GM08714 (cell line): ENCODE measurements at regions not wholly inside any gene's neighbourhood (a gene's known extent, or its start where the extent isn't known, plus 50 kb on each side); places are given as distances from the start of the nearest gene placed in this dataset.

Experiments
- H3K4me3 ChIP-seq: fragments of 200-500 bp; sonication (Bioruptor generic); 2 replicates; pipeline ENCODE4 v1.5.1; 2014; ENCODE audit warnings: mild to moderate bottlenecking, low read length, inconsistent platforms
- ZNF274 ChIP-seq: IDR thresholded peaks from 2 replicates; pipeline ENCODE4 v1.6.1; 2012; ENCODE audit warnings: mild to moderate bottlenecking, low read depth, low read length

DNA sequence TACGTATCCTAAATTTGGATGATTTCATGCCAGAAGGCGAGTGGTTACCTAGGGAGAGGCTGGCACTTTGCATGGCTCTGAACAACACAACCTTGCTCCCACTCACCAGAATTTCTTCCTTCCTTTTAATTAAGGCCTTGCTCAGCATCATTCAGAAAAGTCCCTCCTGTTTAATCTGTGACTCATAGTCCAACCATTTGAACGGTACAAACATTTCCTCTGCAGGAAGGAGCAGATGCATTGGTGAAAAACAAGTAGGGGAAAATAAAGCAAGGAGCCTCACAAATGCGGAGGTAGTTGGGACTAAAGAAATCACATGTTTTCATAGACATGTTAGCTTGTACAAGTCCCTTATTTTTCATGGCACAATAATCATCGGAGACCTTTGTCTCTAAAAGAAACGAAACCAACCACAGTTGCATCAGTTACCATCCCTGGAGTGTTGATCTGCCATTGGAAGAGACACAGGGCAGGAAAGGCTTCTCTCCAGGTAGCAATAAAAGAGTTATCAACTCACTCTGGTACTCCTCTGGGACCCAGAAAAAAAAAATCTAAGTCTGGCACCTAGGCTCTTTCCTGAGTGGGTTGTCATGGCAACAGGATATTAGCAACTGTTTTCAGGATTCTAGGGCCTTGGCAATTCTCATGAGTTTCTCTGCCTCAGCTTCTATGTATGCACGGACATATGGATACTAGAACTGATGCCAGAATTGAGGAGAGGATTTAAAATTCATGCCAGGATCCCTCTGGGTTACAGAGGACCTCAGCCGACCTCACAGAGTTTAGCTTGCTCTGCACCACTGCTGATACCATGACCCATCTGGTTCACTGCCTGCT lies 255.4 kb upstream of the ARPP21 start:
- no peak overlapping the region for H3K4me3 ChIP-seq
- TF ChIP-seq ZNF274, result no peak

DNA sequence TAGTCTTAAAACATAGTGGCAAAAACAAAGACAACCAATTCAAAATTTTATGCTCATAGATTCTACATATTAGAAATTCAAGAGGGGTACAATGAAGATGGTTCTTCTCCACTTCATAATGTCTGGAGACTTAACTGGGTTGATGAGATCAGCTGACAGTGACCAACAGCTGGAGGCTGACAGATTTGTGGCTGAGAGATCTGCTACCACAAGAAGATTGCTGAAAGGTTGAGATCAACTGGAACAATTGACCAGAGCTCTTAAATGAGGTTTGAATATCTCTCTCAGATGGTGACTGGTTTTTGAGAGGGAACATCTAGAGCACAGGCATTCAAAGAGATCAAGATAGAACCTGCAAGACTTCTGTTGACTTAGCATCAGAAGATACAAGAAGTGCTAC lies 254.1 kb upstream of the ARPP21 start:
- no peak for TF ChIP-seq ZNF274
- no peak overlapping the region for H3K4me3 ChIP-seq

DNA sequence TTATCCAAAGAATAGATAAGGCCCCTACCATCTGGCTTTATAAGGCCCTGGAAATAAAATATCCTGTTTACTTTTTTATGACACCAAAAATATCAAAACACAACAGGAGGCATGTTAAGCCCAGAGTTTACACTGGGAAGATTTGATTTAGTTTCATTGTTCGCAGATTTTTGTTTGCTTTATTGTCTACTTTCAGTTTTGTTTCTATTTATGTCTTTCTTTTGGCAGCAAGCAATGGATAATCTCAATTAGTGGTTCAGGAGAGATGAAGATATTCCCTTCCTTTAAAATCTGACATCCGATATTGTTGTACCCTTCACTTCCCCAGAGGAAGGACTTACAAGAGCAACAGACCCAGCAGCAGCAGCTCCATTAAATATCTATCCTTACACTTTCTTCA lies 249.4 kb upstream of the ARPP21 start:
- H3K4me3 ChIP-seq, result no peak overlapping the region

DNA sequence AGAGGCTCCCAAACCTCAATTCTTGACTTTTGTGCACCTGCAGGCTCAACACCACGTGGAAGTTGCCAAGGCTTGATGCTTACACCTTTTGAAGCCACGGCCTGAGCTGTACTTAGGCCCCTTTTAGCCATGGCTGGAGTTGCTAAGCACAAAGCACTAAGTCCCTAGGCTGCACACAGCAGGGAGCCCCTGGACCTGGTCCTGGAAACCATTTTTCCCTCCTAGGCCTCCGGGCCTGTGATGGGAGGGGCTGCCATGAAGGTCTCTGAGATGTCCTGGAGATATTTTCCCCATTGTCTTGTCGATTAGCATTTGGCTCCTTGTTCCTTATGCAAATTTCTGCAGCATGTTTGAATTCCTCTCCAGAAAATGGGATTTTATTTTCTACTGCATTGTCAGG lies 247.1 kb upstream of the ARPP21 start:
- no peak for TF ChIP-seq ZNF274
- H3K4me3 ChIP-seq, result no peak overlapping the region

More for the DNA sequence above, 249.4 kb upstream of the ARPP21 start:
- TF ChIP-seq ZNF274, result no peak

DNA sequence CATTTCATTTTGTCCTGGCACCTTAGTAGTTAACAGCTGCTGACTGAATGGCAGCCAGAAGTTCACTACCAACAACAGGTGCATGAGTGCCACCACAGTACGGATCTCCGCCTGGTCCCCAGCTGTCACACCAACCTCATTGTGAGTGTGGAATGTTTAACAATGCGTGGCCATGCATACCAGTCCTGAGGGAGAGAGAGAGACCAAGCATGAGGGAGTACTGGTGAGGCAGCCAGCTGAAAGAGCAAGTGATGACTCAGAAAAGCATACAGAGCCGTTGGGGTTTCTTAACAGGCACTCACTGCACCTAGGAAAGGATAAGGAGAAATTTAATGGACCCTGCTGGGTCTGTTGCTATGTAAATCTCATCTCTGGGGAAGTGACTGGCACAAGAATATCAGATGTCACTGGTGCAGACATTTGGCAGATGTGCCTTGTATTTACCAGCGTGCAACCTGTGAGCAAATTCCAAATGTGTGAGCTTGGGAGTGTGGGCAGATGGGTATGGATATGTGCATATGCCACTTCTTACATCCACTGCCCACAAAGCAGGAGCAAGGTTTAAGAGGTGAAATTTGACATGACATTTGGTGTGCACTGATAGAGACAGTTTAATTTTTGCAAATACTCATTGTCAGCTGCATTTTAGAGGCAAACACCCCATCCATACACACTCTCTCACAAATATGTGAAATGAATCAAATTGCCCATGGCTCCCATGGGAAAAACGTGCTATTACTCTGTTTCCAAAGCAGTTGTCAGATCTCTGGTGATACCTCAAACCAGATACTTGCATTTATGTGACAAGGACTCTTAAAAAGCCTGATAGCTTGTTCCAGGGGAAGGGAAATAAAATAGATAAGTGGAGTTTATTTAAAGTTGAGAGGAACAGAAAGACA lies 245.2 kb upstream of the ARPP21 start:
- TF ChIP-seq ZNF274, result no peak
- H3K4me3 ChIP-seq, result no peak overlapping the region

DNA sequence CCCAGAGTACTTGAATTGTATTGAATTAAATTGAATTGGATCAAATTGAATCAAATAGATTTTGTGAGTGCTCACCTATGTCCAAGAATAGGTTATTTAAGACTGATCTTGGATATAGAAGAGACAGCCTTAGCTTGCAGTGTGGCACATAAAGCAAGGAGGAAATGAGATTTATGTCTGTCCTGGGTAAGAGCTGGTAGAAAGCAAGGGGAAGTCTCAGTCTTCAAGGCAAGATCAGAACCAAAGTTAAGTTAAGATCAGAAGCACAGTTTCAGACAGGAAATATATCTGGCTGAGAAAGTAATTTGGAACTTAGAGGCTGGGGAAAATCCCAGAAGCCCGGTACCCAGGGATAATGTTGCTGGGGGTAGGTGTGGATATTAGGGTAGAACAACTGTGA lies 244.4 kb upstream of the ARPP21 start:
- TF ChIP-seq ZNF274, result no peak

DNA sequence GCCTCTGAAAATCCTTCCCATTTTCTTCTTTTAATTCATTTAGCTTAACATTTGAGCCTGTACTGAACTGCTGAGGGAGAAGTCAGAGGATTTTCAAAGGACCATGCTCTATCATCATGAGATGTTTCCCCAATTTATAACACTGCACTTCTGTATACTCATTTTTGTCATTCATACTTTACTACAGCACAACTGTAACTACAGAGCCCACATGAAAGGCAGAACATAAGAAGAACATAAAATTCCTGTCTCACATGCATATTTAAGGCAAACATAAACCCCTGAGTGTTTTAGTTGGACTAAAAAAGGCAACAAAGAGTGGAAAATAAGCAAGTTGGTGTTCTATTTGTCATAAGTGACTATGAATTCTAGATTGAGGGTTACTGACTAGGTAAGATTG lies 237.7 kb upstream of the ARPP21 start:
- no peak for TF ChIP-seq ZNF274
- H3K4me3 ChIP-seq, result no peak overlapping the region

More for the DNA sequence above, 244.4 kb upstream of the ARPP21 start:
- H3K4me3 ChIP-seq, result no peak overlapping the region

DNA sequence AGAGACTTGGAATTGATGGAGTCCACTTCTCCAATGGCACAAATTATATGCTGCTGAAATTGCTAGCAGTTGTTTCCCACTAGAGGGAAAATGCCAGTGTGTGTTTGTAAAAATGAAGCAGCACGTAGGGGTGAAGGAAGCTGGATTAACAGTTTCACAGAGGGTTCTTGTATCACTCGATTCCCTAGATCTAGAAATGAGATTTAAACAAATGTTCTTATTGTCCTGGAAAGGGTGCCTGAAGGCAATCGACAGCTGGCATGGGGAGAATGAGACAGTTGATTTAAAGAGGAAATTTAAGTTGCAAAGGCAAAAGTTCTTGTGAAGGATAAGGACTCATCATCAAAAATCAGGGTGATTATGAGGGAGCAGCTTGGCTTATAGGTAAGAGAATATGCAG lies 234.8 kb upstream of the ARPP21 start:
- no peak for TF ChIP-seq ZNF274
- H3K4me3 ChIP-seq, result no peak overlapping the region

DNA sequence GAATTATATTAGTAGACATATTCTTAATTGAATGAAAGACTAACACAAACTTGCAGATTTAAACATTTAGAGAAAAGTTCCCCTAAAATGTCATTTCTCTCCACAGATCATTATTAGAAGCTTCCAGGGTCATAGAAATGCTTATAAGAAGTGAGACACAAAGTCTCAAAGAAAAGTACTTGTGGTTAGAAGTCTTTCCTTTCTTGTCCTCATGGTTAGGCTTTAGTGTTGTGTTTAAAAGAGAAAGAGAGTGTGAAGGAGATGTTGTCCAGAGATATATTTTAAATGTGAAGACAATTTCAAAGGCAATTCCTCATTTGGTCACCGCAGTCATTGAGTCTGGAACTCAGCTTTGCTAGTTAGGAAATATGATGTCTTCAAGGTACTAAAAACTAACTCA lies 230.4 kb upstream of the ARPP21 start:
- no peak for TF ChIP-seq ZNF274
- H3K4me3 ChIP-seq, result no peak overlapping the region

DNA sequence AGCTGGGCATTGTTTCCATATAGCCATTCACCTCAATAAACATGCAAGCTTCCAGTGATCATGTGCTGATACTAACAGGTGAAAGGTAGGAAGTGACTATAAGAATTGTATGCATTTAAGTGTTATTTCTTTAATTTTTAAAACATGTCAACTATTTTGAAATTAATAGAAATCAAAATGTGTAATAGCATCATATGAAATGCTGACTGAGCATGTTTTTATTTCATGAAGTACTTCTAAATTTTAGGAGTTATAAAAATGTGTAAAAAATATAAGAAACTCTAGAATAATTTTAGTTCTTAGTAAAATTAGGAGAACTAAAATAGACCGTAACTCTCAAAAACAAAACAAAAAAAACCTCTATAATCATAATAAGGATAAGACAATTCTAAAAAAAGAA lies 229.3 kb upstream of the ARPP21 start:
- no peak for TF ChIP-seq ZNF274
- no peak overlapping the region for H3K4me3 ChIP-seq

DNA sequence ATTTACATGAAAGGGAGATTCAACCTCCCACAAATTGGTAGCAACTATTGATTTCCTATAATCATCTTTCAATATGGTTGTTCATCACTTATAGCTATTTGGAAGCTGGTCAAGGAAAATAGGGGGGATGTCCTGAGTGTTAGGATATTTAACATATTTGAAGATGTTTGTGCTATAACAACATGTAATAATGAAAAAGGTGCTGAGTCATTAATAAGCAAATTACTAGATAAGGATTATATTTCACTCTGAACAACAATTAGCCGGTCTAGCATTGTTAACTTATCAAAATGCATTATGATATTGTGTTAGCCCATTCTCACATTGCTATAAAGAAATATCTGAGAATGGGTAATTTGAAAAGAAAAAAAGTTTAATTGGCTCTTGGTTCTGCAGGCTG lies 225.8 kb upstream of the ARPP21 start:
- H3K4me3 ChIP-seq, result no peak overlapping the region
- TF ChIP-seq ZNF274, result no peak

DNA sequence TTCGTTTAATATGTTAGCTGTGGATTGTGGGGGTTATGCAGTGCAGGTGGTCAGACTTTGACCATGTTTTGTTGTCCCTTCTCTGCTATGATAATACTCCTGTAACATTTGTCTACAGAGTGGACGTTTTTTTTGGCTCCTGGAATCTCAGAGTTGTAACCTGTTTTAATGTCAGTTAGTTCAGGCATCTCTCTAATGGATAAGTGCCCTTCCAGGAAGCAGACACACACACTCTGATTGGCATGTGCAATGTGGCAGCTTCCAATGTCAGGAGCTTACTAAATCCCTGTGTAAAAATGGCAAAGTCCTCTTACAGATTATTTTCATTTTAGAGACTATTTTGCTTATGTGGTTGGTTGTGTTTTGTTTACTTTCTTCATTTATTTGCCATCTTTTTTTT lies 222.2 kb upstream of the ARPP21 start:
- TF ChIP-seq ZNF274, result no peak
- no peak overlapping the region for H3K4me3 ChIP-seq

DNA sequence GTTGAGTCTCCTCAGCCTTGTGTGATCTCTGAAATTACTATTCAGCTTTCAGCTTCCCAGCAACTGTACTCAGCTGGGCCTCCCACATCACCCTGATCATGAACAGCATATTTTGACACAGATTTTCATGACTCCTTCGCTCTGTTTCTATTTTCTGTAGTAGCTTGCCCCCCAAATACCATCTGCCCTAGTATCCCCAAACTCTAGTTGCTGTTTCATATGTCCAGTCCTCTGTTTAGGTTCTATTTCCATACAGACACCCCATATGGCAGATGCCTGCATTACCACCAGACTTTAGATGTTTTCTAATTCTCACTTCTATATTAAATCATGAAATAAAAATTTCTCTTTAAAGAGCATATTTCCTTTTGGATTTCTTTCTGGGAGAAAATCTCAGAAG lies 217.2 kb upstream of the ARPP21 start:
- no peak overlapping the region for H3K4me3 ChIP-seq
- no peak for TF ChIP-seq ZNF274

DNA sequence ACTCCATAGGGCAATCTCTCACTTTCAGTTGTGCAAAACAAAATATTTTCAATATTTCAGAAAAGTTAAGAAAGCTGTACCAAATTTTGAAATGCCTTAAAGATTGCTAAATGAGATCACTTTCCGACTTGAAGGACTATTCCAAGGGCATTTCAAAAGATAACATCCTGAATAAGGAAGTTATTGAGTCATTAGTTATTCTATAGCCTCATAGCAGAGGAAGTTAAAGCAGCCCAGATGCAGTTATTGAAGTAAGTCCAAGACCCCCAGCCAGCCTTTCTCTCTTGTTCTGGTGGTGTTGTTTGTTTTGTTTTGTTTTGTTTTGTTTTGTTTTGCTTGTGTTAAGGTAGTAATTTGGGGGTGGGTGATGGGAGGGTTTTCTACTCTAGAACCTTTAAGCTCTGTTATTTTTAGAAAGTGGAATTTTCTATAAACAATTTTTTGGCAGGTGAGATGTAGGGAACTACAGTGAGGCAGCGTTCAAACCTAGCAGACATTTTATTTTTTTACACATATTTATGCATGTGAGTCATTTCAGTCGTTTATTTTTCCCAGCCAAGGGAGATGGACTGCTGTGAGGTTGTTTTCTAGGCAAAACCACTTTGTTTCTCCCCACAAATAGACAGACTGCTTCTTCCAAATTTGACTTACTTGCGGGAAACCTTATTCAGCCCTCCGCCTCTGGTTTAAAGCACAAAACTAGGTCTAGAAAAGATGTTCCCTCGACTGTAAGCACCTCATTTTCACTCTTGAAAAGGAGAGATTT lies 216.3 kb upstream of the ARPP21 start:
- TF ChIP-seq ZNF274, result no peak
- H3K4me3 ChIP-seq, result no peak overlapping the region

DNA sequence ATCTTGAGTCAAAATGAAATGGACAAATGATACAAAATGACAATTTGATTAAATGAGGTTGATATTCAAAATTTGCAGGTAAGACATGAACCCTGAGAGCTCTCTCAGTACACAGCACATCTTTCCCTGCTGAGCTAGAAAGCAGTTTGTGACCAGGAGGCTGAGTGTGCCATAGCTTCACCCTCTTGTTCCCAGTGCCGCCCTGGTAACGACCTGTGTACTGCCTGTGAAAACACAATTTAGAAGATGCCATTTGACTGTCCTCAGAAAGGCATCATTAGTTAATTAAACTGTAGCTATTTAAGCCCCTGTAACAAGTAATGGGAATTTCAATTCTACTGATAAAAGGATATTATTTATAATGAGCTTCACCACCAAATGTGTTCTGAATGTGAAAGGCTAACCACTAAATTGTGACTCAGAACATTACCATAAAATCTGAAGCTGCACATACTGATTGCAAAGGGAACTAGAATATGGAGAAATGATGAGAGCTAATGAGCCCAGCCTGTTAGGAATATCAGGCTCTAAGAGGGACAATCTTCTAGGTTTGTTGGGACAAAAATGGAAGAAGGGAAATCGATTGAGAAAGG lies 212.9 kb upstream of the ARPP21 start:
- H3K4me3 ChIP-seq, result no peak overlapping the region
- no peak for TF ChIP-seq ZNF274
